GM18868 (cell line): ENCODE measurements at regions not wholly inside any gene's neighbourhood (a gene's known extent, or its start where the extent isn't known, plus 50 kb on each side); places are given as distances from the start of the nearest gene placed in this dataset.

ENCODE experiments used
- ATAC-seq: cut with Tn5 transposase; IDR thresholded peaks from one replicate; pipeline ENCODE4 v1.9.1; 2021; ENCODE audit warnings: mild to moderate bottlenecking, moderate library complexity; ENCODE audit not compliant: unreplicated experiment

DNA sequence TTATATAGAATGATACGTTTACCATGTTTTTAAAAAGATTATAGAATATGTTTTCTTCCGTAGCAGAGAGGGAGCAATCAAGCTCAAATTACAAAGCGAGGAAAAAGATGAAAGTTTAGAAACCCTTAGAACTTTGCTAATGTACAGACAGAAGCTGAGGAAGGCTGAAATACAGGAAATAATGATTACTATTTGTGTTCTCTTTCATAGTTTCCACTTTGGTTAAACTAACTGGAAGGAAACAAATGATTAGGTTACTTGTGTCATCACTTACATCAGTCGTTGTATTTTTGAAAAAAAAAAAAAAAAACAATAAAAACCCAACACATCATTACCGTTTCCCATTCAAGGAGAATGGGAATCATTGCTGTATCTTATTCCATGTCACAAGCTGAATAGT is 337.8 kb upstream of the CBLB start:
- ATAC-seq = no peak

DNA sequence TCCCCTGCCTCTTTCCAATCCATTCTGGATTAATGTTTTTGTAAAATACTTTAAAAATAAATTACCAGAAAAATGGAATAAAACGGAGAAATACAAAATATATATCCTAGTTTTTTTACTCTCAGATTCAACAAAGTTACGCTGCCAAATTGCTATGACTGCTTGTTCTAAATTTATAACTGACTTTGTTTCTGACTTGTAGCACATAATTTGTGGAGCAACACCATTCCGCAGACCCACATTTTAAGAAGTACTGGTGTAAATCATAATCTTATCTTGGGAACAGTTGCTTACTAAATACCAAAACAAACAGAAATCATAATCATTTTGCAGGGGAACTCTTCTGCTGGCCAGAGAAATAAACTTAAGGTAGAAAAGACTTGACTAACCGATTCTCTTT is 339.4 kb upstream of the CBLB start:
- no peak for ATAC-seq

DNA sequence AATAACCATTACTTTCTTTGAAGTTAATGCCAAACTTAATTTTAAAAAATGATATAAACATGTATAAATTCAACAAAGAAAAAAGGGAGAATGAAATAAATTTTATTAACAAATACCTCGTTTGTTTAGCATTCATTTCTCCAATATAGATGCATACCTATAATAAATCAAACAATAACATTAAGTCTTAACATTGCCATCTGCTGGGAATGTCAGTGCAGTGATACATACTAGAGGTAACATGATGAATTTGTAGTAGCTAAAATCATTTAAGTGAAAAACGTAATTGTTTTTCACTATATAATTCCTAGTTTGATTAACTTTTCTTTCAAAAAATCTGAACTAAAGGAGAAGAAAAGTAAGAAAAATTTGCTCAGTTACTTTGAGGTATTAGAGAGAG is 340.2 kb upstream of the CBLB start:
- no peak for ATAC-seq

DNA sequence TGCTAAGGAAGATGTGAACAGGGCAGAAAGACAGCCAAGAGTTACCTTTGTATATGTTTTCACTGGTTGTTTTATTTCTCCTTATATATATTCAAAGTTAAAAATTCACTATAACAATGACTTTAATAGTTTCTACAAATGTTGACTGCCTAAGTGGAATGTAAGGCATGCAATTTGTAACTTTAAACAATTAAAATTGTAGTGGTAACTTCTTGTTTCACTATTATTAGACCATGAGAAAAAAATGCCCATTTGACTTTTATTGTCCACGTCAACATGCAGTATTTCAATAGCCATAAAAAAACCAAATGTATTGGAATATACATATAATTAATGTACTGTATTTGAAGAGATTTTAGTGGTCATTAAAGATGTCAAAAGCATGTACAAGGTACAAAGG is 340.7 kb upstream of the CBLB start:
- no peak for ATAC-seq

DNA sequence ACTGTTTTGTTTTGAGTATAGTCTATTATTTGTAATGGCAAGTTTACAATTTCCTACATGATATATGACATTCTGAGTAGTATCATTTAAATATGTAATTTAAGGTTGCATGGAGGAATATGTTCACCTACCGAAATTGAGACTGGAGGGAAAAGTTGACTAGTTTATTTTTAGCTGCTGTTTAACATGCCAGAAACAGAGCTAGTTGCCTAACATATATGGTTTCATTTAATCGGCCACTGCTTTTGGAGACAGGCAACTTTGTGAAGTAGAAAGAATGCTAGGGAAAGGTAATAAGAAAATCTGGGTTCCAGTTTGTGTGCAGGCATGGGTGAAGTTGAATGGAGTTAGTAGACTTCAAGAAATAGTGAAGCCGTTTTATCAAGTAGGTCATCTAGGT is 342.1 kb upstream of the CBLB start:
- no peak for ATAC-seq

DNA sequence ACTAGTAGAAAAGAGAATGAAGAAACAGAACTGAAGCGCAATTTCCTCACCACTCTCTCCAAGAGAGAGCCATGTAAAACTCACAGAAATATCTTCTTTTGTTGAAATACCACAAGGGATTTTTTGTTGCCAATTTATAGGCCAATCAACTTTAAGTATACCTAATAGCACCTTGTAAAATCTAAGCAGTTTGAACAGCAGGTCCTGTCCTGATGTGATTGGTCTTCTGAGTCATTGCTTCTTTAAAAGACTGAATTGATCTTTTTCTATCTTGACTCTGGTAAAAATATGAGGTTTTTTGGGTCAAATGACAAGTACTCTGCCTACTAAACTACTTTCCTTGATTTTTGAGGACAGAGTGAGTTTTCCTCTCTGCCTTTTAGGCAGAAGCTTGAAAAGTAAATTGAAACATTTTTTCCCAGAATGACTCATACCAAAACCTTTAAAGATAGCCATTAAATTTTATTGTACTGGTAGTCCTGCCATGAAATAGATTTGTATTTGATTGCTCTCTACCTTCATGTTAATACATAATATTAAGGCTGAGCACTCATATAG is 343.9 kb upstream of the CBLB start:
- no peak for ATAC-seq

DNA sequence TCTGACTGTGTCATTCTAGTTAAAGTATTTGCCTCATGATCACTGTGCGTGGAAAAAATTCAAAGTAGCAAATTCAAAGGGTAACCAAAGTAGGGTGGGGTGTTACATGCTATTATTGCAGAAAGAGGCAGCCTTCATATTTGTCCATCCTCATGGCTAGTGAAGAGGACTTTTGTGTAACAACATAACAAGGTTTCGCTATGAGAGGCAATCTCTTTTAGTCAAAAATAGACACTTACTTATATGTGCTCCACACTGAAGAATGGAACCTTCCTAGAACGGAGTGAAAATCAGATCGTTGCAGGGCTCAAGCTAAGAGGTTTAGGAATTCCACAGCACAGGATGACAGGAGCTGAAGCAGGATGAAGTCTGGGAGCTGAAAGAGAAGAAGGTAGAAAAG is 345.1 kb upstream of the CBLB start:
- no peak for ATAC-seq

DNA sequence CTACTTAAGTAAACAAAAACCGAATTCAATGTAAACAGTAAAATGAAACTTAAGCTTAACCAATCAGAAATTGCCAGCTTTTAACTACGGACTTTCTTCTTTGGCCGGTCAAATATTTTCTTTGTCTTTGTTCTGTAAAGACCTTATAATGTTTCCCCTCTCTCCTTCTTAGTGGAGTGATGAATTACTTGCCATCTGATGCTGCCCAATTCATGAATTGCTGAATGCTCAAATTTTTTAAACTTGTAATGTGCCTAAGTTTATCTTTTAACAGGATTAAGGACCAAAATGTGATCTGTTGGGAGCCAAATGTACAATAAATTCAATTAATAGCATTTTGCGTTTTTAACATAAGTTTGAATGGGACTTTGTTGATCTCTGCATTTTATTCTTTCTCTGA is 345.8 kb upstream of the CBLB start:
- ATAC-seq = no peak

DNA sequence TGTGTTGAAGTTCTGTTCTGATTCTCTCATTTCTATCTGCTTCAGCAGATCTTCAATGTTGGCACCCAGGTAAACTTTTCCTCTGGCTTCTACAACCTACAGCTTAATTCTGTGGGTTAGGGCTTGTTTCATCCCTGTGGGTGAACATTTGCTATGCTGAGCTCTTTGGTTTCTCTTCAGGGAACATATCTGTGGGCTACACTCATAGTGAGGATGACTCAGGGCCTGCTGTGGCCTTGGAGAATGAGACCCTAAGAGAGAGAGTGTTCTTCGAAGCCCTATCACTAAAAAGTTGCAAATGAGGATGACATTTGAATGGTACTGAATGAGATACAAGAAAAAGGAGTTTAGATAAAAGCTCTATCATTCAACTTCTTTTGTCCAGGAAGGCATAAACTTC is 346.2 kb upstream of the CBLB start:
- ATAC-seq = no peak

DNA sequence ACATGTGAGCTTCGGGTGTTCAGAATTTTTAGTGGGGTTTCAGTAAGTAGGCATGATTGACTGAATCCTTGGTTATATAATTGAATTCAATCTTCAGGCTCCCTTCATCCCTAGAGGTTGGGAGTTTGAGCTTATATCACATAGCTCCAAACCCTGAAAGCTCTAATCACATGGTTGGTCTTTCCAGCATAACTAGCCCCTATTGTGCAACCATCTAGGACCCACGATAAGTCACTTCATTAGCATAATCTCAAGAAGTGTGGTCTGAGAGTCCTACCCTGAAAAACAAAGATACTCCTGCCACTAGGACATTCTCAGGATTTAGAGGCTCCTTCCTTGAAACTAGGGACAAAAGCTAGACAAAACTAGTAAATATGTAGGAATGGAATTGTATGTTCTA is 348.9 kb upstream of the CBLB start:
- ATAC-seq = no peak

DNA sequence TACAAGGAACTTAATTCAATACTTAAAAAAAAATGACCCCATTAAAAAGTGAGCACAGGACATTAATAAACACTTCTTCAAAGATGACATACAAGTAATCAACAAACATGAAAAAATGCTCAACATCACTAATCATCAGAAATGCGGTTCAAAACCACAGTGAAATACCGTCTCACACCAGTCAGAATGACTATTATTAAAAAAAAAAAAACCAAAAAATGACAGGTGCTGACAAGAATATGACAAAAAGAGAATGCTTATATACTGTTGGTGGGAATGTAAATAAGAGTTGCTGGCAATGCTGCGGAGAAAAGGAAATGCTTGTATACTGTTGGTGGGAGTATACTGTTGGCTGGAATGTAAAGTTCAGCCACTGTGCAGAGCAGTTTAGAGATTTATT is 358.3 kb upstream of the CBLB start:
- ATAC-seq = no peak

DNA sequence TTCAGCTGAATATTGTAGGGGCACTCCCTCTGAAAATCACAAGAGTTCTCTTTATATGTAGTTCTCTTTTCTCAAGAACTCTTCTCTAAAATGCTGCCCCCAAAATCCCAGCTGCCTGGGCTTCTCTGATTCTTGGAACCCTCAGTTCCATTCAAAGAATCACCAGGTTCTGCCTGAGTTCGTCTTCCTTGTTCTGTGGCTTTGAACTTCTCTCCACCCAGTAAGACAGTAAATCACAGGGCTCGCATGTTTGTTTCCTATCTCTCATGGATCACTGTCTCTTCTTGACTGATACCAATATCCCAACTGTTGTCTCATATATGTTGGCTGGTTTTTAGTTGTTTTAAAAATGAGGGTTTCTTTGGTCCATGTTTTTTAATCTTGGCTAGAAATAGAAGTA is 359.5 kb upstream of the CBLB start:
- ATAC-seq = no peak

DNA sequence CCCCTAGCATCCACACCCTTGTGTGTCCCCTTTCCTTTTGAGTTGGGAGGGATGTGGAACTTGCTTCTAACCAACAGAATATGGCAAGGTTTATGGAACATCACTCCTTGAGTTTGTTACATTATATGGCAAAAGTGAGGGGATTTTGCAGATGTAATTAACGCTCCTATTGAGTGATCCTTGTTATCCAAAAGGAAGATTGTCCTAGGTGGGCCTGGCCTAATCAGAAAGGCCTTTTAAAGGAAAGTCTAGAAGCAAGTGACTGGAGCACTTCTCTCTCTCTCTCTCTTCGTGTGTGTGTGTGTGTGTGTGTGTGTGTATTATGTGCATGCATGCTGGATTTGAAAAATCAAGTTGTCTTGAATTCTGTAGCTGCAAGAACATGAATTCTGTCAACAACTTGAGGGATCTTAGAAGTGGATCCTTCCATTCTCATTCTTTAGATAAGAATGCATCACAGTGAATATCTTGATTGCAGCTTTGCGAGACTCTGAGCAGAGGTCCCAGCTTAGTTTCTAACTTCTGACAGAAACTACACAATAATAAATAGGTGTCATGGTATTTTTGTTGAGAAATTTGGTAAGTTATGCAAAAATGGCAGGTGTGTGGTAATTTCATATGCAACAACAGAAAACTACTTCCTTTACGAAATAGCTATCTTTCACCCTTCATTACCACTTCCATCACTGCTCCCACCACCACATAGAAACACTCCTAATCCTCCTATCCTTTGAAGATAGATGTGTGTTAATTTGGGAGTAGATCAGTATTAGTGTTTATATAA is 360.9 kb upstream of the CBLB start:
- no peak for ATAC-seq

DNA sequence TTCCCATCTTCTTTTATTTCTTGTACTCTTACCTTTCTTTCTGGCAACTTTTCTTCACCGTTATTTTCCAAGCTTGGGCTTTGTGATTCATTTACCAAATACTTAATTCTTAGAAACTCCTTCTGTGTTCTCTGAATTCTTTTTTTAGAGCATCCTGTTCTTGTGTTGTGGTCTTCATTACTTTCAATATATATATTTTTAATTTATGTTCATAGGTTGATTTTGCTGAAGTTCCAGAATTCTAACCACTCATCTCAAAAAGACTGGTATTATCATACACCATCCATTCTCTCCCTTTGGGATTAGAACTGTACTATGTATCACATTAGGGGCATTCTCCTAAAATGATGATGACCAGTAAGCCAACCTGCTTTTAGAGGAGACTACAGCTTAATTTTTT is 362.3 kb upstream of the CBLB start:
- no peak for ATAC-seq

DNA sequence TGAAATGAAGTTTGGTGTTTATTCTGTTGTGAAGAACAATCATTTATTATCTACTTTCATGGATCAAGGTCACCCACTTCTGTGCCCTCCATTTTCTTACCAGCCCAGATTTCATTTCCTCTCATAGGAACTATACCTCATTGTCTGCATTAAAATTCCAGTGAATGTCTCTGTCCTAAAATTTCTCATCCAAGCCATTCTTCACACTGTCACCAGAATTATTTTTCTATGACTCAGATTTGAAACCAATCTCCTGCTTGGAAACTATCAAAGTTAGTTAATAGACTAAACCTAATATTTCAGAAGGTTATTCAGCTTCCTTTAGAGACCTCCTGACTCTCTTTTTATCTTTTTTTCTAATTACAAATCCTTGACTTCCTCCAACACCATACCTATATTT is 364.1 kb upstream of the CBLB start:
- no peak for ATAC-seq

DNA sequence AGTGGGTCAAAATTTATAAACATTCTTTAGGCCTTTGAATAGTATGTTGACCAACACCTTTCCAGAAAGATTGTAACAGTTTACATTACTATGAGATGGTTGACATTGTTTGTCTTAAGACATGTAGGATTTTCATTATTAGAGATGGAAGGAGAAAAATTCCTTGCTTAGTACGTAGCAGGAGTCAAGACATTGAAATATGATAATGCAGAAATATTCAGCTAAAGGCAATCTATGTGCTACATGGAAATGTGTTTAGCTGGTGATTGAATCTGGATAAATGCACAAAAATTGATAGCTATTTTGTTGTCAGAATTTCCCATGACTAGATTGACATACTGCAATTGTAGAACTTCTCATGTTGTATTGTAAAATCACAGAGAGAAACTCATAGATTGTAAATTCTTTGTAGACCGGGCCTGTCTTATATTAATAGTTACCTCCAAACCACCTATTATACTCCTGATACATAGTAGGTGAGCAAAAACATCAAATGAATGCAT is 370.4 kb upstream of the CBLB start:
- ATAC-seq = no peak

DNA sequence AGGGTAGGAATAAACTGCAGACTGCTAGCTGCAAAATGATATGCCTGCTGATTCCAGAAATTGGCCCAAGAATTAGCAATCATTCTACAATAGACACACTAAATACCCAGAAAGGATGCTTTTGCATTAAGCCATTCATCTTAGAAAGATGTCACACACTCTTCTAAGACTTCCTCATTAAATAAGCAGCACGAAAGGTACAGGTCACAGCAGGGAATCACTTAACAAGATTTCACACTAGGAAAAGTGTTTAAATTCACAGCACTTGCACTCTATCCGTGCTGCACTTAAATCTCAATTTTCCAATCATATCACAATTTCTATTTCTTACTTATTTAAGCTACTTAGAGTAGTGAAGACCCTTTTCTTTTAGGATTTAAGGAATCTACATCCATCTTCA is 372.8 kb upstream of the CBLB start:
- ATAC-seq = no peak

DNA sequence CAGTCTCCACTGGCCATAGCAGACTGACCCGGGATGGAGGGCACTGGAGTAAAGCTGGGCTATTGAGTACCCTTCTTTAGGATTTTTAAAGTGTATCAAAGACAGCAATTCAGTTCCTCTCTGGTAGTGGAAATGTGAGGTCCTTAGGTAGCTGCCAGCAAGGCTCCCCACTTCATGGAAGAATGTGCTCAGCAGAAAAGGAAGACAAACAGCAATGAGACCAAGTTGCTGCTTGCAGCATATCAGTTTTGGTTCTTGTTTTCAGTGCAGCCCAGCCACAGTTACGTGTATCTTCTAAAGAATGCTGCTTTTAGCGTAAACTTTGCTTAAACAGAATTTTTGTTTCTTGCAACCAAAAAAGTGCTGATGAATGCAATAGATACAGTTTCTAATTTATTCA is 374.0 kb upstream of the CBLB start:
- peak; percentile 92 for ATAC-seq

DNA sequence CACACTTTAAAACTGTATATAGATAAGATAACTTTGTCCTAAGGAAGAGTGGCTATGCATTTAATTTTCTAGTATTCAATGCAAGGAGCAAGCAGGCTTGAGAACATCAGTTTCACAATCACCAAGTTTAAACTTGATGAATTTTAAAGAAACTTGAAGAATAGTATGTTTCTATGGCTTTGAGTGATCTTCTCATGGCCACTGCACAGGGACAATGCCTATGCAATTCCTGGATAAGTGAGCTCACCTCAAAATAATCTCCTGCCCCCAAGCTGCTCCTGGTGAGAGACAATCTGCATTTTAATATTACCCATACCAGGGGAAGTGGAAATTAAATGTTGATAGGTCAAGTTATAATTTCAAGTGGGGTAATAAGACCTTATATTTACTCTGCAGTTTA is 376.6 kb upstream of the CBLB start:
- no peak for ATAC-seq

DNA sequence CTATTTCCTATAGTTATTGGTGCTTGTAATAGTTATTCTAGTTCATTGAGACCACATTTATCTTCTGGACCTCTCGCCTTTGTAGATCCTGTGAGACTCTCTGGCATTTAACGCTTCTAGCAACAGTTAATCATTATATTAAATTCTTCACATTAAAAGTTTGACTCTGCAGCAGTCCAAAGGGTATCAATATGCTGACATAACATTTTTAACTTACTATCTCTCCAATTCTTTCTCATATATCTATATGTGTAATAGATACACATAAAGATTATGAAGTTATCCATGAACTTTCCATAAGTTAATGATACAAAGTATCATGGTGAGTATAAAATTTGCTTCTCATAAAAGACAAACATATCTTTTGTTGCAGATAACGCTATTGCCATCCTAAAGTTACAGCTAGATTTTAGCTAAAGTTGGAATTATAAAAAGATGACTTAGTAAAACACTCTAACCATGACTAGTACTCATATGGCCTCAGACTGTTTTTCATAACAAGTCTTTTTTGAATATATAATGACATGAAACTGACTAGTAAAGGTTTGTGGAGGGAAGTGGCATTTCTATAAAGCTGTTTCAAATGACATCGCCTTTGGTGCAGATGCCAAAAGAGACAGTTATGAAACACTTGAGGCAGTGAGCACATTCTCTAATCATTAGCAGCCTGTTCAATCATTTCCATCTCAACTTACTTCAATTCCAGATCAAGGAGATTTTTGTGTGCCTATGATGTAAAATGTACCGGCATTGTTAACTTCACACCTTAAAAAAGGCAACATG is 379.3 kb upstream of the CBLB start:
- no peak for ATAC-seq

DNA sequence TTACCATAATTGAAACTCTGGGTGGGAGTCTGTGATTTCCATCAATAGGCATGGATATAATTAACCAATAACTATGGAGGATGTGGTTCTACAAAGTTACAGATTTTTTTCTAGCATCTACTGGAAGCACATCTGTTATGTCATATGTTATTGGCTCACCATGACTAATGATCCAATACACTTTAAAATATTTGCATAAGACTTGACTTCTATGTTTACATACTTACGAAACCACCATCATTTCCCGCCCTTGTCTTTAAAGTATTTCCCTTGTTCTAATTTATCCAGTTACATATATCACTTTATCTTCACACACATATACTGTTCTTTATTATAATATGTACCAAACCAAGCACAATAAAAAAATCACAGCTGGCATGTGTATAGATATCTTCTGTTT is 380.3 kb upstream of the CBLB start:
- ATAC-seq = no peak

DNA sequence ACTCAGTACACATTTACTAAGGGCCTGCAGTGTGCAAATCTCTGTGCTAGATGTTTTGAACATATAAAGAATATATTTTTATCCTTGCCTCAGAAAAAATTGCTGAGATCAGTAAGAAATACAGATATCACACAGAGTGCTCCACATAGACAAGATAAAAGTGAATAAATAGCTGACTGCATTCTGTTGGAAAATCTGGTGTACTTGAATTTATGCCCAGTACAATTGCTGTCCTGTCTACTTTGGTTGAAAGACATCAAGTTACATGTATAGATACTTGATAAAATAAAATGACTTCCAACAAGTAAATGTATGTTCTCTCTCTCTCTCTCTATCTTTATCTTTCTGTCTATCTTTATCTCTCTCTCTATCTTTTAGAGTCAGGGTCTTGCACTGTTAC is 381.2 kb upstream of the CBLB start:
- no peak for ATAC-seq
